ENCODE measurements at regions not wholly inside any gene's neighbourhood (a gene's known extent, or its start where the extent isn't known, plus 50 kb on each side); places are given as distances from the start of the nearest gene placed in this dataset.
"Not testable (repeated sequence)": the region's sequence is repeated elsewhere in the genome, so short reads cannot be mapped to it uniquely, and the experiment has no call there.

- TF ChIP-seq EZH2 (IDR thresholded peaks at IDR 0.05; ENCODE audit: low read length, unreplicated experiment); CTCF (conservative IDR thresholded peaks at IDR 0.05; ENCODE audit: low read depth, low read length): not testable (repeated sequence)
Measured at GRCh38 chr1:120656116-120656515, 67.6 kb upstream of the NBPF26 start.
